A549 (cell line): ENCODE measurements at regions not wholly inside any gene's neighbourhood (a gene's known extent, or its start where the extent isn't known, plus 50 kb on each side); places are given as distances from the start of the nearest gene placed in this dataset.

Experiments
- ATAC-seq, 2 experiments: fragments of 200-7000 bp in 1 of 2; fragments of >200 bp in 1 of 2; cut with Nextera tagmentation in 1 of 2; cut with Tn5 transposase in 1 of 2; 3 replicates each; pipeline versions ENCODE4 v1.8.0 to v1.9.1; 2018 to 2020; ENCODE audit warnings: mild to moderate bottlenecking in 1 of 2, moderate library complexity in 1 of 2
- CTCF ChIA-PET: fragments of 300-600 bp; sonication (Branson Sonifier 250); formaldehyde crosslinking; extraction: SDS; loops from one replicate; lab custom pipeline; 2021; ENCODE audit warnings: antibody characterized with exemption, inconsistent platforms; lab: Yijun Ruan, JAX
- POLR2A ChIA-PET: fragments of 350-600 bp; formaldehyde crosslinking; extraction: SDS; loops from one replicate; lab custom pipeline; 2021; ENCODE audit warnings: antibody characterized with exemption, inconsistent platforms; lab: Yijun Ruan, JAX
- DNase-seq, 2 experiments: peaks; one replicate each; pipeline versions ENCODE4 v3.0.0 to v3.0.0-alpha.2; 2011 to 2016; ENCODE audit warnings: low read depth in 1 of 2, low spot score in 1 of 2
- FAIRE-seq: peaks from 2 replicates; lab custom pipeline; 2011; peaks lifted over from hg19 to GRCh38; lab: Jason Lieb, UNC
- H3K27ac ChIP-seq, 2 experiments: fragments of >200 bp; sonication (Bioruptor Twin); formaldehyde crosslinking; 3 replicates each; pipeline ENCODE4 v1.5.1; 2016 to 2017
- H3K4me1 ChIP-seq: fragments of >200 bp; sonication (Bioruptor Twin); formaldehyde crosslinking; 3 replicates; pipeline ENCODE4 v1.6.1; 2016
- H3K4me2 ChIP-seq: fragments of >200 bp; sonication (Bioruptor Twin); formaldehyde crosslinking; 3 replicates; pipeline ENCODE4 v1.6.1; 2016
- H3K4me3 ChIP-seq: fragments of >200 bp; sonication (Bioruptor Twin); formaldehyde crosslinking; 3 replicates; pipeline ENCODE4 v1.5.1; 2016
- H3K9me3 ChIP-seq: fragments of >200 bp; sonication (Bioruptor Twin); formaldehyde crosslinking; 3 replicates; pipeline ENCODE4 v1.6.1; 2016
- ATOH8 ChIP-seq: fragments of 250-450 bp; sonication (Bioruptor Pico); IDR thresholded peaks from 2 replicates; pipeline ENCODE4 v1.5.0; 2020; ENCODE audit warnings: low read depth, mild to moderate bottlenecking, moderate library complexity
- CBX2 ChIP-seq: fragments of 200-600 bp; sonication (generic); IDR thresholded peaks from 2 replicates; pipeline ENCODE4 v1.6.1; 2016; ENCODE audit warnings: low read depth, mild to moderate bottlenecking, borderline replicate concordance
- CBX8 ChIP-seq: fragments of 200-600 bp; sonication (generic); IDR thresholded peaks from 2 replicates; pipeline ENCODE4 v1.6.1; 2016
- CEBPB ChIP-seq, 2 experiments: fragments of >200 bp in 1 of 2; sonication (Bioruptor Twin) in 1 of 2; formaldehyde crosslinking in 1 of 2; IDR thresholded peaks; 2 replicates each; pipeline ENCODE4 v1.6.1; 2012 to 2016
- CHD4 ChIP-seq: fragments of 200-600 bp; sonication (generic); IDR thresholded peaks from 2 replicates; pipeline ENCODE4 v1.6.1; 2016; ENCODE audit warnings: antibody characterized with exemption, mild to moderate bottlenecking, borderline replicate concordance
- E2F6 ChIP-seq: IDR thresholded peaks from 2 replicates; pipeline ENCODE4 v1.6.1; 2012; ENCODE audit warnings: low read depth, borderline replicate concordance
- EHF ChIP-seq: fragments of 250-450 bp; sonication (Bioruptor Pico); IDR thresholded peaks from 2 replicates; pipeline ENCODE4 v1.5.0; 2020; ENCODE audit warnings: mild to moderate bottlenecking
- EHMT2 ChIP-seq: fragments of 200-600 bp; sonication (generic); IDR thresholded peaks from 2 replicates; pipeline ENCODE4 v1.6.1; 2016; ENCODE audit warnings: antibody characterized with exemption, low read depth, mild to moderate bottlenecking, moderate library complexity
- EP300 ChIP-seq, 2 experiments: fragments of >200 bp; sonication (Bioruptor Twin); formaldehyde crosslinking; IDR thresholded peaks; 2 replicates in 1 of 2; 3 replicates in 1 of 2; pipeline ENCODE4 v1.6.1; 2016 to 2017
- HEYL ChIP-seq: fragments of 250-450 bp; sonication (Bioruptor Pico); IDR thresholded peaks from 2 replicates; pipeline ENCODE4 v1.8.0; 2021; ENCODE audit warnings: mild to moderate bottlenecking, moderate library complexity
- HOXB5 ChIP-seq: fragments of 250-450 bp; sonication (Bioruptor Pico); IDR thresholded peaks from 2 replicates; pipeline ENCODE4 v1.5.0; 2020; ENCODE audit warnings: mild to moderate bottlenecking, moderate library complexity
- JUNB ChIP-seq: fragments of >200 bp; sonication (Bioruptor Twin); formaldehyde crosslinking; IDR thresholded peaks from 2 replicates; pipeline ENCODE4 v1.6.1; 2016
- KDM1A ChIP-seq: fragments of 200-600 bp; sonication (generic); IDR thresholded peaks from 2 replicates; pipeline ENCODE4 v1.6.1; 2016; ENCODE audit warnings: low read depth, mild to moderate bottlenecking
- KDM5A ChIP-seq: fragments of 200-600 bp; sonication (generic); IDR thresholded peaks from 2 replicates; pipeline ENCODE4 v1.6.1; 2016; ENCODE audit warnings: antibody characterized with exemption, mild to moderate bottlenecking
- MAX ChIP-seq: IDR thresholded peaks from 2 replicates; pipeline ENCODE4 v1.6.1; 2012
- MYC ChIP-seq: IDR thresholded peaks from 2 replicates; pipeline ENCODE4 v1.6.1; 2012; ENCODE audit warnings: mild to moderate bottlenecking, inconsistent platforms, low read length, improper control_type of control experiment, borderline replicate concordance
- NFE2L2 ChIP-seq: fragments of 150-350 bp; conservative IDR thresholded peaks from 2 replicates; pipeline ENCODE4 v1.6.1; 2014; ENCODE audit warnings: low read length
- NPAS2 ChIP-seq: fragments of 250-450 bp; sonication (Bioruptor Pico); IDR thresholded peaks from 2 replicates; pipeline ENCODE4 v1.8.0; 2022; ENCODE audit warnings: mild to moderate bottlenecking, moderate library complexity, borderline replicate concordance
- NR3C1 ChIP-seq: fragments of >200 bp; sonication (Bioruptor Twin); formaldehyde crosslinking; IDR thresholded peaks from 3 replicates; pipeline ENCODE4 v1.6.1; 2017
- PHF8 ChIP-seq: fragments of 200-600 bp; sonication (generic); IDR thresholded peaks from 2 replicates; pipeline ENCODE4 v1.6.1; 2016; ENCODE audit warnings: low read depth, mild to moderate bottlenecking, antibody characterized with exemption, moderate library complexity, borderline replicate concordance
- RAD21 ChIP-seq, 2 experiments: fragments of >200 bp in 1 of 2; sonication (Bioruptor Twin) in 1 of 2; formaldehyde crosslinking in 1 of 2; IDR thresholded peaks in 1 of 2; conservative IDR thresholded peaks in 1 of 2; 2 replicates in 1 of 2; 3 replicates in 1 of 2; pipeline ENCODE4 v1.6.1; 2012 to 2018; ENCODE audit warnings: inconsistent platforms in 1 of 2
- RARB ChIP-seq: fragments of 250-450 bp; sonication (Bioruptor Pico); IDR thresholded peaks from 2 replicates; pipeline ENCODE4 v1.8.0; 2021; ENCODE audit warnings: mild to moderate bottlenecking, moderate library complexity
- SREBF2 ChIP-seq: fragments of 450-650 bp; IDR thresholded peaks from 2 replicates; pipeline ENCODE4 v1.6.1; 2014; ENCODE audit warnings: mild to moderate bottlenecking, moderate library complexity
- TP53 ChIP-seq: fragments of 250-450 bp; sonication (Bioruptor Pico); IDR thresholded peaks from 2 replicates; pipeline ENCODE4 v1.5.0; 2021; ENCODE audit warnings: mild to moderate bottlenecking, moderate library complexity
- ZFP36 ChIP-seq: fragments of 450-650 bp; IDR thresholded peaks from 2 replicates; pipeline ENCODE4 v1.6.1; 2014; ENCODE audit warnings: borderline replicate concordance; ENCODE audit not compliant: partially characterized antibody
- WGBS: methylation state at CpG from one replicate; pipeline ENCODE4 v1.1.6; 2017; ENCODE audit errors: missing lambda C conversion rate; 5-methylcytosine and 5-hydroxymethylcytosine counted together
- TF ChIP-seq, protein P1 (sequence below): fragments of >200 bp; sonication (Bioruptor Twin); formaldehyde crosslinking; IDR thresholded peaks from 2 replicates; pipeline ENCODE4 v1.6.1; 2016
- TF ChIP-seq, protein P2 (sequence below): fragments of >200 bp; sonication (Bioruptor Twin); formaldehyde crosslinking; IDR thresholded peaks from 3 replicates; pipeline ENCODE4 v1.6.1; 2016
- TF ChIP-seq, protein P3 (sequence below): fragments of 150-350 bp; IDR thresholded peaks from 2 replicates; pipeline ENCODE4 v1.6.1; 2014; ENCODE audit warnings: low read depth, mild to moderate bottlenecking, low read length
- TF ChIP-seq, protein P4 (sequence below): fragments of 250-450 bp; sonication (Bioruptor Pico); IDR thresholded peaks from 2 replicates; pipeline ENCODE4 v1.5.0; 2021; ENCODE audit warnings: mild to moderate bottlenecking, moderate library complexity, borderline replicate concordance
- TF ChIP-seq, protein P5 (sequence below): IDR thresholded peaks from 2 replicates; pipeline ENCODE4 v1.6.1; 2012

DNA sequence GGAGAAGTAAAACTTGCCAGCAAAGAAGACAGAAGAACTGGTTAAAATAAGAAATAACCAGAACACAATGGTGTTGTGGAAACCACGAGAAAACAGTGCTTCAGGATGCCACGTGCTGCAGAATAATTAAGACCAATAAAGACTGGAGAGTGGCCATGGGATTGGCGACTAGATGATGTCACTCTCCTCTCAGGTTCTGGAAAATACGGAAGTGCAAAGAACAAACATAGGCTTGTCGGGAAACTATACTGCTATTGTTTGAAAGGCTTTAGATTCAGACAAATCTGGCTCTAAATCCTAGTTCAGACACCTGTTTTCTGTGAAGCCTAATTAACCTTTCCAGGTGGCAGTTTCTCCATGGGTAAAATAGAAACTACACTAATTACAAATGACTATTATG, 138.4 kb upstream of the STXBP5 start:
- TF ChIP-seq HOXB5 (CRISPR knock-in tag) (no peak), HEYL (CRISPR knock-in tag) (no peak), JUNB (no peak), CHD4 (no peak), NR3C1 (no peak), E2F6 (no peak), PHF8 (no peak), CEBPB (IDR thresholded peaks at IDR 0.05) (no peak), NPAS2 (CRISPR knock-in tag) (no peak), NFE2L2 (no peak), ATOH8 (CRISPR knock-in tag) (no peak), EHF (CRISPR knock-in tag) (no peak), CBX8 (no peak), KDM5A (no peak), TP53 (no peak), SREBF2 (no peak), ZFP36 (no peak)
- TF ChIP-seq, protein P1, sequence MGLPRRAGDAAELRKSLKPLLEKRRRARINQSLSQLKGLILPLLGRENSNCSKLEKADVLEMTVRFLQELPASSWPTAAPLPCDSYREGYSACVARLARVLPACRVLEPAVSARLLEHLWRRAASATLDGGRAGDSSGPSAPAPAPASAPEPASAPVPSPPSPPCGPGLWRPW: no peak
- TF ChIP-seq, protein P2, sequence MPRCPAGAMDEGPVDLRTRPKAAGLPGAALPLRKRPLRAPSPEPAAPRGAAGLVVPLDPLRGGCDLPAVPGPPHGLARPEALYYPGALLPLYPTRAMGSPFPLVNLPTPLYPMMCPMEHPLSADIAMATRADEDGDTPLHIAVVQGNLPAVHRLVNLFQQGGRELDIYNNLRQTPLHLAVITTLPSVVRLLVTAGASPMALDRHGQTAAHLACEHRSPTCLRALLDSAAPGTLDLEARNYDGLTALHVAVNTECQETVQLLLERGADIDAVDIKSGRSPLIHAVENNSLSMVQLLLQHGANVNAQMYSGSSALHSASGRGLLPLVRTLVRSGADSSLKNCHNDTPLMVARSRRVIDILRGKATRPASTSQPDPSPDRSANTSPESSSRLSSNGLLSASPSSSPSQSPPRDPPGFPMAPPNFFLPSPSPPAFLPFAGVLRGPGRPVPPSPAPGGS: no peak
- TF ChIP-seq, all 56 proteins: peak for 0
- H3K27ac ChIP-seq: no peak overlapping the region
- no peak overlapping the region for H3K4me3 ChIP-seq
- DNase-seq (no peak), ATAC-seq (no peak), FAIRE-seq (no peak)
- H3K4me2 ChIP-seq: no peak overlapping the region
- ChIA-PET CTCF (no interaction called here), POLR2A (no interaction called here)
- WGBS: 70% methylated on average over 5 of the region's 5 CpGs
- H3K4me1 ChIP-seq: peaks cover 16% of the 10 kb centered on the region
- H3K9me3 ChIP-seq: peaks cover 2% of the 10 kb centered on the region; the same call in 1 of the 3 replicates

DNA sequence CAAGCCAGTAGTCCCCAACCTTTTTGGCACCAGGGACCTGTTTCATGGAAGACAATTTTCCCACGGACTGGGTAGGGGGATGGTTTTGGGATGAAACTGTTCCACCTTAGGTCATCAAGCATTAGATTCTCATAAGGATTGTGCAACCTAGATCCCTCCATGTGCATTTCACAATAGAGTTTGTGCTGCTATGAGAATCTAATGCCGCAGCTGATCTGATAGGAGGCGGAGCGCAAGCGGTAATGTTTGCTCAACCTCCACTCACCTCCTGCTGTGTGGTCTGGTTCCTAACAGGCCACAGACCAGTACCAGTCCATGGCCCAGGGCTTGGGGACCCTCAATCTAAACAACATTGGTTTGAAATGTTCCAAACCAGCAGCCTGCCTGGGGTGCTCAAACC, 137.0 kb upstream of the STXBP5 start:
- TF ChIP-seq CEBPB (IDR thresholded peaks at IDR 0.05) (peak in 1 of 2 experiments; percentile 55; a peak in 1 of 4 replicates), KDM1A (no peak), RARB (CRISPR knock-in tag) (no peak)
- TF ChIP-seq, protein P3, sequence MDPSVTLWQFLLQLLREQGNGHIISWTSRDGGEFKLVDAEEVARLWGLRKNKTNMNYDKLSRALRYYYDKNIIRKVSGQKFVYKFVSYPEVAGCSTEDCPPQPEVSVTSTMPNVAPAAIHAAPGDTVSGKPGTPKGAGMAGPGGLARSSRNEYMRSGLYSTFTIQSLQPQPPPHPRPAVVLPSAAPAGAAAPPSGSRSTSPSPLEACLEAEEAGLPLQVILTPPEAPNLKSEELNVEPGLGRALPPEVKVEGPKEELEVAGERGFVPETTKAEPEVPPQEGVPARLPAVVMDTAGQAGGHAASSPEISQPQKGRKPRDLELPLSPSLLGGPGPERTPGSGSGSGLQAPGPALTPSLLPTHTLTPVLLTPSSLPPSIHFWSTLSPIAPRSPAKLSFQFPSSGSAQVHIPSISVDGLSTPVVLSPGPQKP: no peak
- POLR2A ChIA-PET: no interaction called here
- CTCF ChIA-PET: no interaction called here
- FAIRE-seq: no peak
- no peak overlapping the region for H3K4me2 ChIP-seq
- H3K27ac ChIP-seq: no peak overlapping the region
- H3K4me1 ChIP-seq: peaks cover 12% of the 10 kb centered on the region
- no peak for DNase-seq
- no peak for ATAC-seq
- peaks cover 2% of the 10 kb centered on the region; the same call in 1 of the 3 replicates for H3K9me3 ChIP-seq
- WGBS: 81% methylated on average over 5 of the region's 5 CpGs
- H3K4me3 ChIP-seq: no peak overlapping the region

GRCh38 chr6:147071776-147072175, 132.4 kb upstream of the STXBP5 start:
- DNase-seq (no peak), ATAC-seq (no peak), FAIRE-seq (no peak)
- WGBS: 56% methylated on average over 2 of the region's 2 CpGs
- Histone ChIP-seq H3K4me1 (no peaks in the 10 kb centered on the region), H3K27ac (no peak overlapping the region), H3K4me3 (no peak overlapping the region), H3K9me3 (peaks cover 2% of the 10 kb centered on the region; the same call in 1 of the 3 replicates), H3K4me2 (no peak overlapping the region)
- CTCF ChIA-PET: no interaction called here
- POLR2A ChIA-PET: no interaction called here
- TF ChIP-seq MYC (no peak), CBX2 (no peak), RAD21 (conservative IDR thresholded peaks at IDR 0.05 in 1 of 2, IDR thresholded peaks at IDR 0.05 in 1 of 2) (no peak), EP300 (IDR thresholded peaks at IDR 0.05) (no peak), NR3C1 (no peak), MAX (no peak), ZFP36 (no peak), EHMT2 (no peak)
- TF ChIP-seq, protein P4, sequence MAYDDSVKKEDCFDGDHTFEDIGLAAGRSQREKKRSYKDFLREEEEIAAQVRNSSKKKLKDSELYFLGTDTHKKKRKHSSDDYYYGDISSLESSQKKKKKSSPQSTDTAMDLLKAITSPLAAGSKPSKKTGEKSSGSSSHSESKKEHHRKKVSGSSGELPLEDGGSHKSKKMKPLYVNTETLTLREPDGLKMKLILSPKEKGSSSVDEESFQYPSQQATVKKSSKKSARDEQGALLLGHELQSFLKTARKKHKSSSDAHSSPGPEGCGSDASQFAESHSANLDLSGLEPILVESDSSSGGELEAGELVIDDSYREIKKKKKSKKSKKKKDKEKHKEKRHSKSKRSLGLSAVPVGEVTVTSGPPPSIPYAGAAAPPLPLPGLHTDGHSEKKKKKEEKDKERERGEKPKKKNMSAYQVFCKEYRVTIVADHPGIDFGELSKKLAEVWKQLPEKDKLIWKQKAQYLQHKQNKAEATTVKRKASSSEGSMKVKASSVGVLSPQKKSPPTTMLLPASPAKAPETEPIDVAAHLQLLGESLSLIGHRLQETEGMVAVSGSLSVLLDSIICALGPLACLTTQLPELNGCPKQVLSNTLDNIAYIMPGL (CRISPR knock-in tag): no peak
- TF ChIP-seq, protein P5, sequence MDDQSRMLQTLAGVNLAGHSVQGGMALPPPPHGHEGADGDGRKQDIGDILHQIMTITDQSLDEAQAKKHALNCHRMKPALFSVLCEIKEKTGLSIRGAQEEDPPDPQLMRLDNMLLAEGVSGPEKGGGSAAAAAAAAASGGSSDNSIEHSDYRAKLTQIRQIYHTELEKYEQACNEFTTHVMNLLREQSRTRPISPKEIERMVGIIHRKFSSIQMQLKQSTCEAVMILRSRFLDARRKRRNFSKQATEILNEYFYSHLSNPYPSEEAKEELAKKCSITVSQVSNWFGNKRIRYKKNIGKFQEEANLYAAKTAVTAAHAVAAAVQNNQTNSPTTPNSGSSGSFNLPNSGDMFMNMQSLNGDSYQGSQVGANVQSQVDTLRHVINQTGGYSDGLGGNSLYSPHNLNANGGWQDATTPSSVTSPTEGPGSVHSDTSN: no peak
